GM12891 (cell line): ENCODE measurements at regions not wholly inside any gene's neighbourhood (a gene's known extent, or its start where the extent isn't known, plus 50 kb on each side); places are given as distances from the start of the nearest gene placed in this dataset.

Experiments used
- DNase-seq: peaks from one replicate; pipeline ENCODE4 v3.0.0; 2011; ENCODE audit warnings: low spot score; ENCODE audit not compliant: insufficient read length
- FAIRE-seq: peaks from 2 replicates; lab custom pipeline; 2011; peaks lifted over from hg19 to GRCh38; lab: Jason Lieb, UNC
- PAX5 ChIP-seq: IDR thresholded peaks from 2 replicates; pipeline ENCODE4 v1.6.1; 2011; ENCODE audit warnings: low read length, moderate library complexity, mild to moderate bottlenecking; ENCODE audit not compliant: insufficient read depth, severe bottlenecking
- POLR2A ChIP-seq: IDR thresholded peaks from 2 replicates; pipeline ENCODE4 v1.6.1; 2011; ENCODE audit warnings: low read depth, low read length, control low read depth
- POLR2AphosphoS5 ChIP-seq: IDR thresholded peaks from 2 replicates; pipeline ENCODE4 v1.6.1; 2011; ENCODE audit warnings: low read depth, low read length, control low read depth
- POU2F2 ChIP-seq: IDR thresholded peaks from 2 replicates; pipeline ENCODE4 v1.6.1; 2011; ENCODE audit warnings: low read depth, mild to moderate bottlenecking, control low read depth, low read length, moderate library complexity
- SPI1 ChIP-seq: IDR thresholded peaks from 2 replicates; pipeline ENCODE4 v1.6.1; 2011; ENCODE audit warnings: low read depth, low read length, control low read depth
- TAF1 ChIP-seq: IDR thresholded peaks from 2 replicates; pipeline ENCODE4 v1.6.1; 2011; ENCODE audit warnings: low read depth, low read length, control low read depth

GRCh38 chr4:24174602-24175001 is 284.8 kb upstream of the PPARGC1A start:
- DNase-seq (no peak), FAIRE-seq (no peak)
- no peak for TF ChIP-seq POLR2AphosphoS5
- TF ChIP-seq PAX5, result no peak
- no peak for TF ChIP-seq SPI1
- TF ChIP-seq POU2F2, result no peak
- TF ChIP-seq TAF1, result no peak
- TF ChIP-seq POLR2A, result no peak

GRCh38 chr4:24172406-24172805 is 282.6 kb upstream of the PPARGC1A start:
- FAIRE-seq, result no peak
- no peak for DNase-seq
- TF ChIP-seq POLR2AphosphoS5, result no peak
- no peak for TF ChIP-seq PAX5
- TF ChIP-seq POLR2A, result no peak
- TF ChIP-seq POU2F2, result no peak
- no peak for TF ChIP-seq SPI1
- TF ChIP-seq TAF1, result no peak

GRCh38 chr4:24169956-24170355 is 280.1 kb upstream of the PPARGC1A start:
- FAIRE-seq (no peak), DNase-seq (no peak)
- TF ChIP-seq SPI1 (no peak), POLR2A (no peak), POU2F2 (no peak), POLR2AphosphoS5 (no peak), TAF1 (no peak), PAX5 (no peak)

DNA sequence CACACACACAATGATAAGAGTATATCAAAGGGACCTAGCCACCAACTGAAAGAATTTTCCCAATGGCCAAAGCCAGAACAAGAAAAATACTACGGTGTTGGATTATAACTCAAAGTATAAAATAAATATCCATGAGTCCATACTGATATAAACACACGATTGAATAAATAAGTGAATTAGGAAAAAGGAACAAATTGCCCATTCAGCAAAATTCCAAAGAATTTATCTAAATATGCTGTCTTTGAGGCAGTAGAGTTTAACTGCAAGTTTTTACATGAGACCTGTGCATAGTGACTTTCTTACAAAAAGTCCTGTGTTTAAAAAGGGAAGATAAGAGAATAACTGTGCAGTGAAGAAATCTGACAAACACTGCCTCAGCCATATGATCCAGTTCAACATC is 278.8 kb upstream of the PPARGC1A start:
- TF ChIP-seq SPI1, result no peak
- TF ChIP-seq POLR2A, result no peak
- no peak for TF ChIP-seq POU2F2
- TF ChIP-seq POLR2AphosphoS5, result no peak
- TF ChIP-seq PAX5, result no peak
- no peak for TF ChIP-seq TAF1
- FAIRE-seq (no peak), DNase-seq (no peak)

DNA sequence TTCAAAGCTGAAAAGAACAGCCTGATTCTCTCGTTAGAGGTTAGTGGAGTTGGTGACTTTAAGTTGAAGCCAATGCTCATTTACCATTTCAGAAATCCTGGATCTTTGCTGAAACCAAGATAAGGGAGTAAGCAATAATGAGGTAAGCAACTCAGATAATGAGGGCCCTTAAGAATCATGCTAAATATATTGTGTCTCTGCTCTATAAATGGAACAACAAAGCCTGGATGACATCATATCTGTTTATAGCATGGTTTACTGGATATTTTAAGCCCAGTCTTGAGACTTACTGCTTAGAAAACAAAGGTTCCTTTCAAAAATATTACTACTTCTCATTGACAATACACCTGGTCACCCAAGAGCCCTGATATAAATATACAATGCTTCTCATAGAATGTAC is 276.7 kb upstream of the PPARGC1A start:
- no peak for FAIRE-seq

GRCh38 chr4:24164797-24165196 is 274.9 kb upstream of the PPARGC1A start:
- TF ChIP-seq POU2F2 (no peak), POLR2AphosphoS5 (no peak), POLR2A (no peak), SPI1 (no peak), TAF1 (no peak), PAX5 (no peak)
- FAIRE-seq, result no peak

More for the DNA sequence above, 276.7 kb upstream of the PPARGC1A start:
- TF ChIP-seq TAF1 (no peak), POLR2AphosphoS5 (no peak), SPI1 (no peak), POLR2A (no peak), PAX5 (no peak), POU2F2 (no peak)
- no peak for DNase-seq

GRCh38 chr4:24164054-24164693 is 274.3 kb upstream of the PPARGC1A start:
- FAIRE-seq (no peak), DNase-seq (no peak)
- TF ChIP-seq PAX5 (no peak), POLR2AphosphoS5 (no peak), POU2F2 (no peak), SPI1 (no peak), POLR2A (no peak), TAF1 (no peak)

More at GRCh38 chr4:24164797-24165196, 274.9 kb upstream of the PPARGC1A start:
- no peak for DNase-seq

- TF ChIP-seq POLR2AphosphoS5 (no peak), POU2F2 (no peak), PAX5 (no peak), POLR2A (no peak), TAF1 (no peak), SPI1 (no peak)
These were observed 273.5 kb upstream of the PPARGC1A start for GRCh38 chr4:24163314-24163713.

GRCh38 chr4:24160358-24160757 is 270.5 kb upstream of the PPARGC1A start:
- TF ChIP-seq POLR2AphosphoS5, result no peak
- no peak for TF ChIP-seq POU2F2
- TF ChIP-seq TAF1, result no peak
- TF ChIP-seq PAX5, result no peak
- no peak for TF ChIP-seq POLR2A
- no peak for TF ChIP-seq SPI1
- FAIRE-seq (no peak), DNase-seq (no peak)

More at GRCh38 chr4:24163314-24163713, 273.5 kb upstream of the PPARGC1A start:
- FAIRE-seq, result no peak
- DNase-seq, result no peak

- FAIRE-seq, result no peak
- no peak for DNase-seq
- TF ChIP-seq SPI1 (no peak), PAX5 (no peak), POU2F2 (no peak), POLR2A (no peak), TAF1 (no peak), POLR2AphosphoS5 (no peak)
These were observed 268.2 kb upstream of the PPARGC1A start for GRCh38 chr4:24158031-24158430.
